GM13977 (cell line): ENCODE measurements at regions not wholly inside any gene's neighbourhood (a gene's known extent, or its start where the extent isn't known, plus 50 kb on each side); places are given as distances from the start of the nearest gene placed in this dataset.

ENCODE experiments used
- DNase-seq: peaks from one replicate; pipeline ENCODE4 v3.0.0; 2012; ENCODE audit warnings: low spot score
- in situ Hi-C: fragments of 300-500 bp; cut with MboI; formaldehyde crosslinking; loops from one replicate; pipeline ENCODE4 v1.12.0; 2022; ENCODE audit warnings: low sequenced_read_pairs, low pct_unique_long_range_greater_than_20kb, mixed read lengths, inconsistent platforms; ENCODE audit not compliant: unreplicated experiment
- TF ChIP-seq, protein P1 (sequence below): IDR thresholded peaks from 2 replicates; pipeline ENCODE4 v1.5.1; 2012; ENCODE audit warnings: mild to moderate bottlenecking, control low read depth; ENCODE audit not compliant: insufficient read depth; ENCODE audit errors: extremely low read depth, missing control alignments

DNA sequence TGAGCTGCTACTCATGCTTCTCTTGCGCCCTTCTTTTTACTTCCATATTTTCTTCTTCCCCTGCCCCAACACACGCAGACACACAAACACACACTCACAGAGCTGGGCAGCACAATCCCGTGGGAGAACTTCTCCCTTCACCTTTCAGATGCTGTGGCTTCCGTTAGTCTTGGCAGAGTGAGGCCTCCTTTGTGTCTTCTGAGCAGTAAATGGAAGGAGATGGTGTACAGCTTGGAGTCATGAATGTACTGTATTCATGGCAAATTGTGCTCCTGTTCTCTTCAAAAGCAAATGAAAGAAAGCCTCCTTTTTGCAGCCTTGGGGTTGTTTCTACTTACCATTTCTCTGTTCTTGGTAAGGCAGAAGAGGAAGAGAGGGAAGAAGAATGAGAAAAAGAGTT is 456.6 kb upstream of the TLE4 start:
- TF ChIP-seq, protein P1, sequence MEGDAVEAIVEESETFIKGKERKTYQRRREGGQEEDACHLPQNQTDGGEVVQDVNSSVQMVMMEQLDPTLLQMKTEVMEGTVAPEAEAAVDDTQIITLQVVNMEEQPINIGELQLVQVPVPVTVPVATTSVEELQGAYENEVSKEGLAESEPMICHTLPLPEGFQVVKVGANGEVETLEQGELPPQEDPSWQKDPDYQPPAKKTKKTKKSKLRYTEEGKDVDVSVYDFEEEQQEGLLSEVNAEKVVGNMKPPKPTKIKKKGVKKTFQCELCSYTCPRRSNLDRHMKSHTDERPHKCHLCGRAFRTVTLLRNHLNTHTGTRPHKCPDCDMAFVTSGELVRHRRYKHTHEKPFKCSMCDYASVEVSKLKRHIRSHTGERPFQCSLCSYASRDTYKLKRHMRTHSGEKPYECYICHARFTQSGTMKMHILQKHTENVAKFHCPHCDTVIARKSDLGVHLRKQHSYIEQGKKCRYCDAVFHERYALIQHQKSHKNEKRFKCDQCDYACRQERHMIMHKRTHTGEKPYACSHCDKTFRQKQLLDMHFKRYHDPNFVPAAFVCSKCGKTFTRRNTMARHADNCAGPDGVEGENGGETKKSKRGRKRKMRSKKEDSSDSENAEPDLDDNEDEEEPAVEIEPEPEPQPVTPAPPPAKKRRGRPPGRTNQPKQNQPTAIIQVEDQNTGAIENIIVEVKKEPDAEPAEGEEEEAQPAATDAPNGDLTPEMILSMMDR = no peak
- in situ Hi-C loops = no loop called here

DNA sequence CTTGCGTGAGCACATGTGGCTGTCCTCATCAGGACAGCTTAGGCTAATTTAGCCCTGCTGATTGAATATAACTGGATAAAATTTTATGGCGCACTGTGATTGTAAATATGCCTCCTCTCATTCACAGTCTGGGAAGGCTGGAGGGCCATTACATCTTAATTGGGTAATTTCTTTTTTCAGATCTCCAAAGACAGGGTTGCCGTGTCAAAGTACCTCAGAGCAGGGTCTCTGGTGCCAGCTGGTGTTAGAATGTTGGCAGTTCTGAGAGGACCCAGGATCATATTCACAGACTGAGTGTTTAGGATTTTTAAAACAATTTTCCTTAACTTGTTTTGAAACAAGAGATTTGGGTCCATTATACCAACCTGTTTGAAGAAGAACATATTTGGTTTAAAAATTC is 455.7 kb upstream of the TLE4 start:
- in situ Hi-C loops = no loop called here
- no peak for DNase-seq
- TF ChIP-seq, protein P1 = no peak

More for the DNA sequence above, 456.6 kb upstream of the TLE4 start:
- DNase-seq = no peak

DNA sequence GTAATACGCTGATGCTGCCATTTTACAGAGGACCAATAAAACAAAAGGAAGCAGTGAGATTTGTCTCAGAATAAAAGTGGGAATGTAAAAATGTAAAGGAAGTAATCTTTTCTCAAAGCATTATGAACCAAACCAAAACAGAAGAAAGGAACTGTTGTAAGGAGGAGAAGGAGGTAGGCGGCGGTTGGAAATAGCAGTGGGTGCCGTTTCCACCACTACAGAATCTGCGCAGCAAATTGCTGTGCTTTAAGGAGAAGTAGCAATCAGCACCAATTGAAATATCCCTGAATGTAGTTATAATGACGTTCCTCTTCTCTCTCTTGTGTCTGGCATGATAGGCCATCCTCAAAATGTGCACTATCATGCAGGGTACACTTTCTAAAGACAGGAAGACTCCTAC is 455.1 kb upstream of the TLE4 start:
- DNase-seq = no peak
- in situ Hi-C loops = no loop called here
- TF ChIP-seq, protein P1 = no peak

DNA sequence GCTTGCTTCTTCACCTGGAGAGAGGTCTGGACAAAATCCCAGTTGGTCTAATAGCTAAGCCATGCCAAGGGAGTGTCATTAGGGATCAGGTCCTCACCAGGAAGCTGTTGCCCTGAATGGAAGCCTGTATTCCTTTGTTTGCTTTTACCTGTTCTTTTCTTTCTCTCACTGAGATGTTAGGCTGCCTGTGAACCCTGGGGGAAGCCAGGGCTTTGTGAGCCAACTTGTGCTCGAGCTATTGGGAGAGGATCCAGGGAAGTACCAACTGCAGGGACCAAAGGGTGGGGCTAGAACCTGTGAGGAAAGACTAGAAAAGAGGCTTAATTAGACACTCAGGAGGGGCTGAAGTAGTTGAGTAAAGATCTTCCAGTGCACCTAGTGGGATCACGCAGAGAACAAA is 451.2 kb upstream of the TLE4 start:
- no peak for DNase-seq
- in situ Hi-C loops = no loop called here
- TF ChIP-seq, protein P1 = no peak

DNA sequence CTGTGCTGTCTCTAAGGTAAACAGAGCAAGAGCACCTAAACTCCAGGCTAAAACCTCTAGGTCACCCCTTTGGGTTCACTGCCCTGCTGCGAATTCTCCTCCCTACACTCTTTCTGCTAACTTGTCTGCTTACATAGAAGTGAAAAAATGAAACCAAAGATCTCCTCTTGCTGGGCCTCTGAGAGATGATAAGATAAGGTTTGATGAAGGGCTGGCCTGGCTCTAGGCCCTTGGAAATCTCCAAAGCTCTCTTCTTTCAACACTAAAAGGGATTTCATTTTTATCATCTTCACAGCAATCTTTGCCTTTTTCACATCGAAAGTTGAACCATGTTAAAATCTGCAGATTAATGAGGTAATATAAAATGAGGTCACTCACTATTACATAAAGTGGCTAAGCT is 450.8 kb upstream of the TLE4 start:
- TF ChIP-seq, protein P1 = no peak
- in situ Hi-C loops = no loop called here
- no peak for DNase-seq

DNA sequence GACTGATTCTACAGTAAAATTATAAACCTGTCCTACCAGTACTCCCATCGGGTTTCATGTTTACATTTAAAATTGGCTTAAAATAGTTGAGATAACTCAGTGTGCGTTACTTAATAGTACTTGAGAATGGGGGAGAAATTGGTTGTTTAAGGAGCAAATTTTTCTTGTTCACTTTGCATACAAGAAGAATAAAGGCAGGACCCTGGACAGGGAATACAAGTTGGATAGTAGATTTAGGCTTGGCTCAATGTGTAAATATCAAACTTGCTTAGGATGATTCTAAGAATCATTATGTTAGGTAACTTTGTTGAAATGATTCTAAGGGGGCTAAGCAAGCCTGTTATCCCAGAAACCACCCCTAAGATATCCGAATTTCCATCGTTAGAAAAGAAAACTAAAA is 448.4 kb upstream of the TLE4 start:
- in situ Hi-C loops = no loop called here
- no peak for DNase-seq
- TF ChIP-seq, protein P1 = no peak

DNA sequence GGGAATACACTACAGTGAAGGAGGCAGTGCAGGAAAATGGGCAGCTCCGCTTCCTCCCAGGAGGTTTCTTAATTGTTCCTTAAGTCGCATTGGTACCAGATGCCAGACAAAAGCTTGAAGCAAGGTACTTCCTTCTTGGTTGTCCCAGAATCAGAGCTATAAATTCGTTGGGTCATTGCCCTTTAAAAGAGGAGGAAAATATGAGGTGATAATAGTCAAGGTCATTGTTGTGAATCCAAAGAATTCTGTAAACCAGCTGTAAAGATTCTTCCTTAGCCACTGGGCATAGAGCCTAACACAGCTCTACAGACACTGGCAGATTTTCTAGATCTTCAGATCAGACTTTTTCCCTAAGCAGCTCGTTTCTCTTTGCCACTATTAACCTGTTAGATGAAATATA is 444.1 kb upstream of the TLE4 start:
- DNase-seq = no peak
- in situ Hi-C loops = no loop called here
- TF ChIP-seq, protein P1 = no peak
